GM21737 (cell line): ENCODE measurements at regions not wholly inside any gene's neighbourhood (a gene's known extent, or its start where the extent isn't known, plus 50 kb on each side); places are given as distances from the start of the nearest gene placed in this dataset.
"Not testable (repeated sequence)": the region's sequence is repeated elsewhere in the genome, so short reads cannot be mapped to it uniquely, and the experiment has no call there.

ENCODE experiments used
- ATAC-seq: cut with Tn5 transposase; IDR thresholded peaks from one replicate; pipeline ENCODE4 v1.9.1; 2021; ENCODE audit warnings: mild to moderate bottlenecking, moderate library complexity; ENCODE audit not compliant: unreplicated experiment

DNA sequence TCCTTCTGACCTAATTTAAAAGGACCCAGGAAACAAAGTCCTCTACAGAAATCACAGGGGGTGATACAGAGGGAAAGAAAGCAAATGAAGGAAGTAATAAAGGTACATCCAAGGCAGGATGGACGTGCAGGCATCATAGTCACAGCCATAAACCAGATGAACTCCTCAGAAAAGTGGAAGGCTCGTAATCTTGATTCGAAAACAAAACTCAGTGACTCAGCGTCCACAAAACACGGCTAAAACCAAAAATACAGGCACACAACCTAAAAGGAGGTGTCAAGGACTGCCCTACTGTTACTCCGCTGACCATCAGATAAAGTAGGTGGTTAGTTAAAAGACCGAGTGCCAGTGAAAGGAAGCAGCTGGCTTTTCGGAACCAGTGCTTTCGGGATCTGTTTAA, 81.5 kb downstream of the TRIM69 start:
- ATAC-seq, result not testable (repeated sequence)

DNA sequence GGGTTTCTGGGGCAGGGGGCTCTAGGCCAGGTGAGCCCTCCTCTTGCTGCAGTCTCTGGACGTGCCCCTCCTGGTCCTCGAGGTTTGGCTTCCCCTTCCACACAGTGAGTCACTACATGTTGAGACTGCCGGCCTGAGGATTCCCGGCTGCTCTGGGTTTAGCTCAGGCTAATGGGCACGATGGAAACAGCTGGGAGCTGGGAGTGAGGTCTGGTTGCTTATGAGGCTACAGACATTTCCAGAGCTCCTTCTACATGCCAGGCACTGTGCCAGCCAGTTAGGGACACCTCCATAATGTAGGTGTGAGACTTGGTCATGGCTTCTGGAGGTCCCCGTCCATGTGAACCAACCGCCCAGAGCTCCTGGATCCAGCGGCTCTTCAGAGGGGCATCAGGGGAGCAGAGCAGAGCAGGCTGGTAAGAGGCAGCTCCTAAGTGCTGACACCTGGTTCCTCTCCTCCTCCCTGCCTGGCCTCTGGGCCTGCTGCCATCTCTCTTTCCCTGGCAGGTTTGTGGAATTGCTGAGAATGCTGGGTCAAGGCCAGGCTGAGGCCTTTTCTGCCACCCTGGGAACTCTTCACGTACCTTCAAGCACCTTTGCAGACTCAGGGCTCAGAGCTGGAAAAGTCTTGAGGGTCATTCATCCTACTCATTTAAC, 83.1 kb downstream of the TRIM69 start:
- not testable (repeated sequence) for ATAC-seq

DNA sequence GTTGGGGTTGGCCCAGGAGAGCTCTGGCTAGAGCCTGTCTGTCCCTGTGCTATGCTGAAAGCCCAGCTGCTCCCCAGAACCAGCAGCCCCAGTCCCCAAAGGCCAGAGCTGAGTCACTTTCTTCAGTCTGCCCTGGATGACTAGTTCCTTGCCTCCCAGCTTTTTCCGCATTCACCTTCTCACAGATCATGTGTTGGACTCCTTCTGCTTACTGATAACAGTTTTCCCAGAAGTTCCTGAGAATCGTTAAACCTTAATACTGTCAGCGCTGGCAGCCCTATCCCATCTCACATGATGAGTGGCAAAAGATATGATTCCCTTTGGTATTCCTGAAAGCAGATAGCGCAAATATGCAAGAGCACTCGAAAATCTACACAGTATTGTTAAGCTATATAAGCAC, 84.2 kb downstream of the TRIM69 start:
- not testable (repeated sequence) for ATAC-seq

GRCh38 chr15:44820967-44821366, 84.6 kb downstream of the TRIM69 start:
- ATAC-seq, result not testable (repeated sequence)

GRCh38 chr15:44824277-44825145, 88.2 kb downstream of the TRIM69 start:
- ATAC-seq, result not testable (repeated sequence)

DNA sequence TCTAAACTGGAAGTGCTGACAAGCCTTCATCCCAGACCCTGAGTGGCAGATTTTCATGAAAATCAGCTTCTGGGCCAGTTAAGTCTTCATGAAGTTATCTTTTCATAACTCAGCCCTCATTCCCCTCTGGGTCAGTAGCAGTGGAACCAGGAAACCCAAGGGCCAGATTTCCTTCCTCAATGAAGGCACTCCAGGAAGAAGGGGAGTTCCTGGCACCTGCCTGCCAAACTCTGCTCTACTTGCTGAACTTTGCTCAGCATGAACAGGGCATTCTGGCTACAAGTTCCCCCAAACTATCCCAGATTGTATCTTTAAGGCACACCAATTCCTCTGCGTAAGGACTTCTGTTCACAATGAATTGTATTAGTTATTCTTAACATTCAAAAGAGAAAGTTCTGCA, 90.3 kb downstream of the TRIM69 start:
- ATAC-seq, result not testable (repeated sequence)

- not testable (repeated sequence) for ATAC-seq
Measured at GRCh38 chr15:44828229-44828914, 92.0 kb downstream of the TRIM69 start.

GRCh38 chr15:44829150-44829549, 92.8 kb downstream of the TRIM69 start:
- ATAC-seq, result not testable (repeated sequence)

GRCh38 chr15:44830692-44831408, 94.5 kb downstream of the TRIM69 start:
- ATAC-seq, result not testable (repeated sequence)

DNA sequence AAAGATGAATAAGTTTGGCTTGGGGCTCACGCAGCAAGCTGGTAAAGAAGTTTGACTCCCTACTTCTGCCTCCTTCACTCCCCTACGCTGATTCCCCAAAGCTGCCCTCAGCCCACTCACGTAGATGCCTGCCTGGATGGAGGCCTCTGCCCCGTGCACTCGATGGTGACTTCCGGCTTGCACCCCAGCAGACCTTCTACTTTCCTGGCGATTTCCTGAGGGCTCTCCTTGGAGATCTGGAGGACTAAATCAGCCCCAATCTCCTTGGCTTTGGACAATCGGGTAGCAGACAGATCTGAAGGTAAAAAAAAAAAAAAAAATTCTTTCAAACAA, 95.0 kb downstream of the TRIM69 start:
- ATAC-seq, result not testable (repeated sequence)

DNA sequence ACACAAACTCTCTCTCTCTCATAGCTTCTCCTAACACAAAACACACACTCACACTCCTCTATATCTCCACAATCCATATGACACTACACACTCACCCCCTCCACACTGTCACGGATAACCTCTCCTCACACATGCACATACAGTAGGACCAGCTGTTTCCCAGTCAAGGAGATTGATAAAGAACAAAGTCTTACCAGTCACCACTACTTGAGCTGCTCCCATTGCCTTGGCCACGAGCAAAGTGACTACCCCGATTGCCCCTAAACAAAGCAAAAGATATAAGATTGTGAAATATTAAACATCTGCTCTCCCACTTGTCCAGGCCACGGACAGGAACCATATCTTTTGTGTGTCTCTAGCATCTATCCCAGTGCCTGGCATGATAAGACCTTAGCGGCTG, 95.8 kb downstream of the TRIM69 start:
- not testable (repeated sequence) for ATAC-seq

GRCh38 chr15:44833081-44833480, 96.8 kb downstream of the TRIM69 start:
- not testable (repeated sequence) for ATAC-seq

GRCh38 chr15:44833761-44834160, 97.4 kb downstream of the TRIM69 start:
- not testable (repeated sequence) for ATAC-seq

DNA sequence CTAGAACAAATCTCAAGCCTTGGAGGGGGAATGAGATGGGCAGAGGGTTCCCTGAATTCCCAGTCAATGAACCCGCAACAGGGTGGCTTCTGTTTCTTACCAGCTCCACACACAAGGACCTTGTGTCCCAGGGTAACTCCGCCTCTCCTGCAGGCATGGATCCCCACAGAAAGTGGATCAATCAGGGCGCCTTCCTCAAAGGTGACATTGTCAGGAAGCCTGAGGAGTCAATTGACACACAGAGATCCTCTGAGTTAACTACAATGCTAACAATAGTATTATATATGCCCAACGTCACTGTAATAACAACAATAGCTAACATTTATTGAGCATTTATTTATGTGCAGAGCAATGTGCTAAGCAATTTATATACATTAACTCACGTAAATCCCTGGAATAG, 98.8 kb downstream of the TRIM69 start:
- not testable (repeated sequence) for ATAC-seq

DNA sequence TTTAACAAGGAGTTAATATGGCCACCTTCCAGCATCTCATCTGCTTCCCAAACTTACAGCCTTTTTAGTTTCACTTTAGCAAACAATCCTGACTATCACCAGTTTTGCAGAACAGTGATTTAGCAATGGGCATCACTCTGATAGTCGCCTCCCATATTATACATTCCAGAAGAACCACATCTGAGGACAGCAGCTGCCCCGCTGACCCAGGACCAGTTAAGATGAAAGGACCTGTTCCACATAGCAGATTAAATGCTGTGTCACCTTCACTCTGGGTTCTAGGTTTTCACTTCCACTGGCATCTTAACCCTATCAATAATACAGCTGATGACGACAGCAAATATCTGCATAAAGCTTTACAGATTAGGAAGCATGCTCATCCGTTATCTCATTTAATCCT, 99.8 kb downstream of the TRIM69 start:
- no peak for ATAC-seq

DNA sequence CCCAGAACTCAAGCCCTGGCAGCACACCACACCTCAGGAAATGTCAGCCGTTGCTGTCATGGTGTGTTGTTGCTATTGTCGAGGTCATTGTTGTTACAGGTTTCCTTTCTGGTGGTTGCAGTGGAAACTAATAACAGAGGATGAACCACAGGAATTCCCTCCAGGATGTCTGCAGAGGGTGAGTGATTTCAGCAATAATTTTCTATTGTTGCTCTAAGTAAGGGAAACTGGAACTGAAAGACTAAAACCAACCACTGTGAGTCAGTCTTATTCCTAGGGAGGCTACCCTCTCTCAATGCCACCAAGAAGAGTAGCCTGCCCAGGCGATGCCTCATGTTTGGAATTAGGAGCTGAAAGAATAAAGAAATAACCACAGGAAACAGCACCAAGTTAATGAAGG, 102.6 kb downstream of the TRIM69 start:
- not testable (repeated sequence) for ATAC-seq

DNA sequence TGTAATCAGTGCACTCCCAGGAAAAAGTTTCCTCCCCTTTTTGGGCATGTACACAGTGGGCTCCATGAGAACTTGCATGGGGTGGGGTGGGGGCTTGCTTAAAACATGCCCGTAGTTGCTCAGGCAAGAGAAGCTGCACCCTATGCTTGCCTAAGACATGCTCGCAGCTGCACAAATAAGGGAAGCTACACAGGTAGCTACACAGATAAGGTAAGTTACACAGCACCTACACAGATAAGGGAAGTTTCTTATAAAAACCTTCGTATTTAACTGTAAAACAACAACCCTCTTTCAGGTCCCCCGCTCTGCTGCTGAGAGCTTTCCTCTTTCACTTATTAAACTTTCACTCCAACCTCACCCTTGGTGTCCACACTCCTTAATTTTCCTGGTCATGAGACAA, 105.4 kb downstream of the TRIM69 start:
- ATAC-seq, result not testable (repeated sequence)

DNA sequence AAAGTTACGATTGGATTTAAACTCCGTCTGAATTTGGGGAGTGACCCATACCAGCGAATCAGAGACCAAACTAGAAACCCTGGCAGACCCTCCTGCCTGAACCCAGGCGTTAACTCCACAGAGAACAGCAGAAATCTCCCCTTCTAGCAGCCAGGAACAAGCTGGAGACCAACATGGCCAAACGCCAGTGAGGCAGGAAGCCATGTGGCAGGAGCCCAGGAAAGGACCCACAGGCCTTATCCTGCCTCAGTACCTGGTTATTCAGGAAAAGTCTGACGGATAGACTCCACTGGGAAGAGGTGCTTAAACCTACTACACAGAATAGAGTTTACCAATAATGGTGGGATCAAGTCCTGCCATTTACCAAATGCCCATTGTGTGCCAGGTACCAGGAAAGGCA, 106.6 kb downstream of the TRIM69 start:
- ATAC-seq, result not testable (repeated sequence)

GRCh38 chr15:44844936-44845335, 108.6 kb downstream of the TRIM69 start:
- not testable (repeated sequence) for ATAC-seq

GRCh38 chr15:44846156-44846555, 109.8 kb downstream of the TRIM69 start:
- ATAC-seq, result not testable (repeated sequence)

- ATAC-seq, result not testable (repeated sequence)
Measured at GRCh38 chr15:44847555-44847954, 108.9 kb upstream of the TERB2 start.
